Activated CD8-positive, alpha-beta memory T cell treated with anti-CD3 and anti-CD28 coated beads, Interleukin-2, amount 50 U/mL, for 1 hour (primary cell): ENCODE measurements at regions not wholly inside any gene's neighbourhood (a gene's known extent, or its start where the extent isn't known, plus 50 kb on each side); places are given as distances from the start of the nearest gene placed in this dataset.

ENCODE experiments used
- DNase-seq: peaks from one replicate; pipeline ENCODE4 v3.0.0-alpha.2; 2020; ENCODE audit errors: extremely low read depth

GRCh38 chr3:189117087-189117486 is 54.7 kb upstream of the TPRG1 start:
- DNase-seq: no peak

GRCh38 chr3:189118896-189119295 is 52.9 kb upstream of the TPRG1 start:
- DNase-seq: no peak

GRCh38 chr3:189119950-189120349 is 51.8 kb upstream of the TPRG1 start:
- no peak for DNase-seq

- DNase-seq: no peak
Measured at GRCh38 chr3:189121092-189121491, 50.7 kb upstream of the TPRG1 start.
